ENCODE measurements at regions not wholly inside any gene's neighbourhood (a gene's known extent, or its start where the extent isn't known, plus 50 kb on each side); places are given as distances from the start of the nearest gene placed in this dataset.
A peak's percentile ranks its signal among the peaks of the same experiment; 100 is the strongest.

GRCh38 chr6:139985236-139985815, 610.9 kb upstream of the CITED2 start:
- peak overlapping the region; percentile 40 for H3K27ac Mint-ChIP-seq (ENCODE audit: low read depth, unreplicated experiment)
- DNase-seq (ENCODE audit: unreplicated experiment) = no peak
- no peak for TF ChIP-seq CTCF (IDR thresholded peaks at IDR 0.05; ENCODE audit: unreplicated experiment)
- ChIA-PET POLR2A (no interaction called here), CTCF (interaction anchor here (0.6 kb wide), 1 partner anchor 123 kb away, joined by 3 read pairs; no protein-coding TSS in a partner anchor)
- intact Hi-C loops (cut with micrococcal nuclease) = no loop called here
- H3K27me3 Mint-ChIP-seq (ENCODE audit: insufficient read depth, unreplicated experiment) = no peaks in the 10 kb centered on the region
- peaks cover 40% of the 10 kb centered on the region for H3K4me1 Mint-ChIP-seq (ENCODE audit: insufficient read depth, unreplicated experiment)
- no peak overlapping the region for H3K4me3 Mint-ChIP-seq (ENCODE audit: unreplicated experiment)
- no peaks in the 10 kb centered on the region for H3K36me3 Mint-ChIP-seq (ENCODE audit: insufficient read depth, unreplicated experiment)
- peaks cover 2% of the 10 kb centered on the region for H3K9me3 Mint-ChIP-seq (ENCODE audit: unreplicated experiment)
- no TSS peak for BruUV-seq (replicated peaks)

- peaks cover 51% of the 10 kb centered on the region for H3K4me1 Mint-ChIP-seq (ENCODE audit: insufficient read depth, unreplicated experiment)
- no TSS peak for BruUV-seq (replicated peaks)
- CTCF ChIA-PET = no interaction called here
- POLR2A ChIA-PET = no interaction called here
- no peaks in the 10 kb centered on the region for H3K27me3 Mint-ChIP-seq (ENCODE audit: insufficient read depth, unreplicated experiment)
- intact Hi-C loops (cut with micrococcal nuclease) = loop anchor here (5.0 kb wide), 1 partner anchor 58 kb away; no protein-coding TSS in a partner anchor
- no peak for TF ChIP-seq CTCF (IDR thresholded peaks at IDR 0.05; ENCODE audit: unreplicated experiment)
- no peaks in the 10 kb centered on the region for H3K36me3 Mint-ChIP-seq (ENCODE audit: insufficient read depth, unreplicated experiment)
- no peak overlapping the region for H3K4me3 Mint-ChIP-seq (ENCODE audit: unreplicated experiment)
- DNase-seq (ENCODE audit: unreplicated experiment) = no peak
- peak overlapping the region; percentile 98 for H3K27ac Mint-ChIP-seq (ENCODE audit: low read depth, unreplicated experiment)
- H3K9me3 Mint-ChIP-seq (ENCODE audit: unreplicated experiment) = peaks cover 6% of the 10 kb centered on the region
Measured at GRCh38 chr6:139984317-139984716, 609.9 kb upstream of the CITED2 start.

- Mint-ChIP-seq H3K4me3 (ENCODE audit: unreplicated experiment) (no peak overlapping the region), H3K4me1 (ENCODE audit: insufficient read depth, unreplicated experiment) (peaks cover 53% of the 10 kb centered on the region), H3K27ac (ENCODE audit: low read depth, unreplicated experiment) (peak overlapping the region; percentile 98), H3K36me3 (ENCODE audit: insufficient read depth, unreplicated experiment) (no peaks in the 10 kb centered on the region), H3K9me3 (ENCODE audit: unreplicated experiment) (peaks cover 6% of the 10 kb centered on the region), H3K27me3 (ENCODE audit: insufficient read depth, unreplicated experiment) (no peaks in the 10 kb centered on the region)
- intact Hi-C loops (cut with micrococcal nuclease) = loop anchor here (5.0 kb wide), 1 partner anchor 59 kb away; no protein-coding TSS in a partner anchor
- no peak for DNase-seq (ENCODE audit: unreplicated experiment)
- no peak for TF ChIP-seq CTCF (IDR thresholded peaks at IDR 0.05; ENCODE audit: unreplicated experiment)
- POLR2A ChIA-PET = interaction anchor here (0.6 to 5.1 kb wide), 2 partner anchors 233 to 609 kb away, joined by 3 to 41 read pairs; partner anchors contain the start of gene CITED2
- BruUV-seq (replicated peaks) = no TSS peak
- CTCF ChIA-PET = interaction anchor here (0.5 to 1.5 kb wide), 2 partner anchors 9 to 99 kb away, joined by 3 read pairs; no protein-coding TSS in a partner anchor
Measured at GRCh38 chr6:139983555-139984276, 609.3 kb upstream of the CITED2 start.

GRCh38 chr6:139982652-139983295, 608.3 kb upstream of the CITED2 start:
- no peaks in the 10 kb centered on the region for H3K27me3 Mint-ChIP-seq (ENCODE audit: insufficient read depth, unreplicated experiment)
- H3K36me3 Mint-ChIP-seq (ENCODE audit: insufficient read depth, unreplicated experiment) = no peaks in the 10 kb centered on the region
- BruUV-seq (replicated peaks) = no TSS peak
- POLR2A ChIA-PET = interaction anchor here (0.6 to 5.1 kb wide), 6 partner anchors 35 to 613 kb away, joined by 3 to 41 read pairs (median 4); partner anchors contain the start of gene CITED2
- peaks cover 6% of the 10 kb centered on the region for H3K9me3 Mint-ChIP-seq (ENCODE audit: unreplicated experiment)
- intact Hi-C loops (cut with micrococcal nuclease) = loop anchor here (5.0 kb wide), 1 partner anchor 60 kb away; no protein-coding TSS in a partner anchor
- DNase-seq (ENCODE audit: unreplicated experiment) = peak; percentile 34
- no peak for TF ChIP-seq CTCF (IDR thresholded peaks at IDR 0.05; ENCODE audit: unreplicated experiment)
- peak overlapping the region; percentile 98 for H3K27ac Mint-ChIP-seq (ENCODE audit: low read depth, unreplicated experiment)
- H3K4me3 Mint-ChIP-seq (ENCODE audit: unreplicated experiment) = no peak overlapping the region
- H3K4me1 Mint-ChIP-seq (ENCODE audit: insufficient read depth, unreplicated experiment) = peaks cover 60% of the 10 kb centered on the region
- CTCF ChIA-PET = interaction anchor here (1.0 to 1.5 kb wide), 2 partner anchors 8 to 10 kb away, joined by 3 read pairs; no protein-coding TSS in a partner anchor

Measured in MCF 10A (cell line).